Ascending aorta (tissue), 2 donors: ENCODE measurements at regions not wholly inside any gene's neighbourhood (a gene's known extent, or its start where the extent isn't known, plus 50 kb on each side); places are given as distances from the start of the nearest gene placed in this dataset.

Experiments
- DNase-seq, 2 donors: peaks; one replicate each; pipeline ENCODE4 v3.0.0-alpha.2; 2019; ENCODE audit warnings: low spot score in 2 of 2
- H3K27ac ChIP-seq, 2 donors: fragments of 200-600 bp; sonication (generic); one replicate each; pipeline ENCODE4 v1.5.1; 2016 to 2017; ENCODE audit warnings: mild to moderate bottlenecking in 1 of 2
- H3K27me3 ChIP-seq: fragments of 200-600 bp; sonication (generic); one replicate; pipeline ENCODE4 v1.5.1; 2017
- H3K36me3 ChIP-seq, 2 donors: fragments of 200-600 bp; sonication (generic); one replicate each; pipeline ENCODE4 v1.5.1; 2016
- H3K4me1 ChIP-seq, 2 donors: fragments of 200-600 bp; sonication (generic); one replicate each; pipeline ENCODE4 v1.5.1; 2016 to 2017; ENCODE audit warnings: mild to moderate bottlenecking in 1 of 2
- H3K4me3 ChIP-seq, 2 donors: fragments of 200-600 bp; sonication (generic); one replicate each; pipeline ENCODE4 v1.5.1; 2016 to 2017; ENCODE audit warnings: mild to moderate bottlenecking in 1 of 2
- H3K9me3 ChIP-seq, 2 donors: fragments of 200-600 bp; sonication (generic); one replicate each; pipeline ENCODE4 v1.5.1; 2016
- intact Hi-C: fragments of 100-400 bp; cut with DNase I; formaldehyde crosslinking; loops from one replicate; pipeline ENCODE4 v1.15.1; 2023
- TF ChIP-seq, protein P1 (sequence below), 3 experiments: fragments of 200-600 bp in 2 of 3; fragments of 450-650 bp in 1 of 3; sonication (generic) in 2 of 3; IDR thresholded peaks; one replicate each; pipeline ENCODE4 v1.5.1; 2016 to 2019; ENCODE audit warnings: antibody characterized with exemption in 3 of 3, mild to moderate bottlenecking in 1 of 3, moderate library complexity in 1 of 3

DNA sequence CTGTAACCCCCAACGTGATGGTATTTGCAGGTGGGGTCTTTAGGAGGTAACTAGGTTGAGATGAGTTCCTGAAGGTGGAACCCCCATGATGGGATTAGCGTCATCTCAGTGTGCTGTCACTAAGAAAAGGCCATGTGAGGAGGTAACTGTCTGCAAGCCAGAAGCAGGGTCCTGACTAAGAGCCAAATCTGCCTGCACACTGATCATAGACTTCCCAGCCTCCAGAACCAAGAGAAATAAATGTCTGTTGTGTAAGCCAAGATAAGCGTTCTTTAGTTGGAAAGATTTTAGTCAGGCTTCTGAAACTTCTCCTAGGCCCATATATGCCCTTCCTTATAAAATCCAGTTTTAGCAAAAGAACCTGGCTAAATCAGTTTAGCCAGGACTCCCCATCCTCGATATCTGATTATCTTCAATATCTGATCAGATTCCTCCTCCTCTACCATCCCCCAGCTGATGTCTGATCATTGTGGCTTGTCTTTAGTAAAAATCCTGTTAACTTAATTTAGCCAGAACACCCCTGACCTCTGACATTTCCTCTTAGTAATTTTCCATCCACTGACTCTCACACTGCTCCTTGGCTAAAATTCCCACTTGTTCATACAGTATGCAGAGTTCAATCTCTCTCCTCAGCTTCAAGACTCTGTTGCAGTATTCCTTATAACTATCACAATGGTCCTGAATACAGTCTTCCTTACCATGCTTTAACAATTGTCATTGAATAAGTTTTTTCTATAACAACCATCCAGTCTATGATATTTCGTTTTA, 835.4 kb upstream of the PHF14 start:
- TF ChIP-seq, protein P1, sequence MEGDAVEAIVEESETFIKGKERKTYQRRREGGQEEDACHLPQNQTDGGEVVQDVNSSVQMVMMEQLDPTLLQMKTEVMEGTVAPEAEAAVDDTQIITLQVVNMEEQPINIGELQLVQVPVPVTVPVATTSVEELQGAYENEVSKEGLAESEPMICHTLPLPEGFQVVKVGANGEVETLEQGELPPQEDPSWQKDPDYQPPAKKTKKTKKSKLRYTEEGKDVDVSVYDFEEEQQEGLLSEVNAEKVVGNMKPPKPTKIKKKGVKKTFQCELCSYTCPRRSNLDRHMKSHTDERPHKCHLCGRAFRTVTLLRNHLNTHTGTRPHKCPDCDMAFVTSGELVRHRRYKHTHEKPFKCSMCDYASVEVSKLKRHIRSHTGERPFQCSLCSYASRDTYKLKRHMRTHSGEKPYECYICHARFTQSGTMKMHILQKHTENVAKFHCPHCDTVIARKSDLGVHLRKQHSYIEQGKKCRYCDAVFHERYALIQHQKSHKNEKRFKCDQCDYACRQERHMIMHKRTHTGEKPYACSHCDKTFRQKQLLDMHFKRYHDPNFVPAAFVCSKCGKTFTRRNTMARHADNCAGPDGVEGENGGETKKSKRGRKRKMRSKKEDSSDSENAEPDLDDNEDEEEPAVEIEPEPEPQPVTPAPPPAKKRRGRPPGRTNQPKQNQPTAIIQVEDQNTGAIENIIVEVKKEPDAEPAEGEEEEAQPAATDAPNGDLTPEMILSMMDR (IDR thresholded peaks at IDR 0.05) = no peak
- H3K4me3 ChIP-seq = no peak overlapping the region
- no peak for DNase-seq
- H3K27me3 ChIP-seq = no peaks in the 10 kb centered on the region
- no peaks in the 10 kb centered on the region for H3K4me1 ChIP-seq
- H3K36me3 ChIP-seq = no peaks in the 10 kb centered on the region
- intact Hi-C loops = no loop called here
- H3K27ac ChIP-seq = no peak overlapping the region
- no peaks in the 10 kb centered on the region for H3K9me3 ChIP-seq

DNA sequence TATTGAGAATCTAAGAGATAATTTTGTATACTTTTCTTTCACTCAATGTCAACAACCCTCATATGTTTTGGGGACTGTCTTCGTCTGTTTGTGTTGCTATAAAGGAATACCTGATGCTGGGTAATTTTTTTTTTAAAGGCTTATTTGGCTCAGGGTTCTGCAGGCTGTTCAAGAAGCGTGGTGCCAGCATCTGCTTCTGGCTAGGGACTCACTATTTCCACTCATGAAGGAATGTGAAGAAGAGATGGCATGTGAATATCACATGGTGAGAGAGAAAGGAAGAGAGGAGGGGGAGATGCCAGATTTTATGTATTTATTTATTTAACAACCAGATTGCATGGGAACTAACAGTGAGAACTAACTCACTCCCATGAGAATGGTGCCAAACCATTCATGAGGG, 827.4 kb upstream of the PHF14 start:
- Histone ChIP-seq H3K4me3 (no peak overlapping the region), H3K27ac (no peak overlapping the region), H3K9me3 (no peaks in the 10 kb centered on the region), H3K36me3 (no peaks in the 10 kb centered on the region), H3K27me3 (no peaks in the 10 kb centered on the region), H3K4me1 (no peaks in the 10 kb centered on the region)
- TF ChIP-seq, protein P1 (IDR thresholded peaks at IDR 0.05) = no peak
- DNase-seq = no peak
- intact Hi-C loops = no loop called here

DNA sequence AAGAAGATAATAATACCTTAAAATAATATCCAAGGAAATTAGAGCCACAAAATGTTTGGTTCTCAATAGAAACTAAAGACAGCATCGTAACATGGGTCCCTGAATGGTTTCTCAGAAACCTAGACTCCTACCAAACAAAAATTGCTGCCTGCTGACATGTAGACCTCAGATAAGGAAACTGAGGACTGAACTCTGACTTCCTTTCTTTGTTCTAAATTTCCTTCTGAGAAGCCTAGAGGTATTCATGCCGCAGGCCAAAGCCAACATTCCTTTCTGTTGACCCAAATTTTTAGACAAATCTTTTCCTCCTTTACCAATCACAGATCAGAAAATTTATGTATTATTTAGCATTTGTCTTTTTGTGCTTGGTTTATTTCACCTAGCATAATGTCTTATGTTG, 816.7 kb upstream of the PHF14 start:
- Histone ChIP-seq H3K27me3 (no peaks in the 10 kb centered on the region), H3K36me3 (no peaks in the 10 kb centered on the region), H3K4me3 (no peak overlapping the region), H3K9me3 (no peaks in the 10 kb centered on the region), H3K4me1 (no peaks in the 10 kb centered on the region), H3K27ac (no peak overlapping the region)
- no peak for DNase-seq
- TF ChIP-seq, protein P1 (IDR thresholded peaks at IDR 0.05) = no peak
- intact Hi-C loops = no loop called here

DNA sequence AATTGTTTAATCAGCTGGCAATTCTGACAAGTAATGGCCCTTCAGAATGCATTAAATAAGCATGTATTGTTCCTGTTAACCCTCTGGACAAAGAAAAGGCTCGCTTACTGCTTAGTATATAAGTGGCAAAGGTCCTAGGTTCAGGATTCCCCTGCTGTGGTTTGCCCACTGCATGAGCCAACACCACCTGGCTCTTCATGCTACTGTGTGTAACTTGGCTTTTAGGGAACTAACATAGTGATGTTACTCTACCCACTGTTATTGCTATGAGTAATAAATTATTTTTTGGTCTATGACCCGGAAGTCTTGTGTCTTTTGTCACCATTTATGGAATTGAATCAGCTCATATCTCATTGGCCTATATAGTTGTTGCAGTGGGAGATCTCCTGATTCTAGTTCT, 791.7 kb upstream of the PHF14 start:
- intact Hi-C loops = no loop called here
- no peaks in the 10 kb centered on the region for H3K27me3 ChIP-seq
- H3K4me3 ChIP-seq = no peak overlapping the region
- no peaks in the 10 kb centered on the region for H3K9me3 ChIP-seq
- no peaks in the 10 kb centered on the region for H3K4me1 ChIP-seq
- H3K36me3 ChIP-seq = no peaks in the 10 kb centered on the region
- DNase-seq = no peak
- TF ChIP-seq, protein P1 (IDR thresholded peaks at IDR 0.05) = no peak
- H3K27ac ChIP-seq = no peak overlapping the region

DNA sequence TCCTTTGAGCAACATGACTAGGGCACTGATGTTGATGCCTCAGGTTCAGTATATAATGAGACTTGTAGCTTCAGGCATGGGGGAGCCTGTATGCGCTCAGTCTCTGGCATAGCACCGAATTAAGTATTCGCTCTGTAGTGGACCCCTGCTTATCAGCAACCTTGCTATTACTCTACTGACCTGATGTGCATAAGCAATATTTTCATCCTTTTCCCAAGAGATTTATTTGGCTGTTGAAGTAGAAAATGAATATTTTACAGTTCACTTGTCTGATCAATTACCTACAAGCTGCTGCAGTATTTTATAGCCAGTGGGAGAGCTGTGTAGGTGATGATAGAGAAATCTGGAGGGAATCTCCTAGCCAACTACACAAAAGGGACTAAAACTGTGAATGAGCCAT, 781.6 kb upstream of the PHF14 start:
- no peaks in the 10 kb centered on the region for H3K27me3 ChIP-seq
- TF ChIP-seq, protein P1 (IDR thresholded peaks at IDR 0.05) = no peak
- H3K27ac ChIP-seq = no peak overlapping the region
- no peaks in the 10 kb centered on the region for H3K36me3 ChIP-seq
- no peaks in the 10 kb centered on the region for H3K9me3 ChIP-seq
- no peaks in the 10 kb centered on the region for H3K4me1 ChIP-seq
- no peak for DNase-seq
- intact Hi-C loops = no loop called here
- no peak overlapping the region for H3K4me3 ChIP-seq

DNA sequence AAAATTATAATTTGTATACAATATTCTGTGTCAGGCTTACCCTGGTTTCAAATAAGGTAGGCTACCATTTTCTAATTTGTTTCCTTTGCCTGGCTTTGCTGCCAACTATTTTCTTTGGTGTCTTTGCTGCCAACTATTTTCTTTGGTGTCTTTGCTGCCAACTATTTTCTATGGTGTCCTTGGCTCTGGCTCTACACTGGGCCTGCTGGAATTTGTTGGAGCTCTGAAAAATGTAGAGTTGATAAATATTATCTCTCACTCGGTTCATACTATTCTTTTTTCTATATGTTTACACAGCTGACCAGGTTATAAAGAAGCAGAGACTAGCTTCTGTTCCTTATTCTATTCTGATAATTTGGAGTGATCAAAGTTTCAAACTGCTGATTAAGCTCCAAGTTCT, 768.0 kb upstream of the PHF14 start:
- intact Hi-C loops = no loop called here
- H3K27me3 ChIP-seq = no peaks in the 10 kb centered on the region
- no peaks in the 10 kb centered on the region for H3K4me1 ChIP-seq
- no peaks in the 10 kb centered on the region for H3K9me3 ChIP-seq
- no peak for DNase-seq
- H3K4me3 ChIP-seq = no peak overlapping the region
- no peak overlapping the region for H3K27ac ChIP-seq
- H3K36me3 ChIP-seq = no peaks in the 10 kb centered on the region
- TF ChIP-seq, protein P1 (IDR thresholded peaks at IDR 0.05) = no peak
